Prostate gland (tissue), 2 donors: ENCODE measurements at regions not wholly inside any gene's neighbourhood (a gene's known extent, or its start where the extent isn't known, plus 50 kb on each side); places are given as distances from the start of the nearest gene placed in this dataset.

Experiments used
- DNase-seq: peaks from one replicate; pipeline ENCODE4 v3.0.0-alpha.2; 2019; ENCODE audit warnings: low spot score
- H3K27ac ChIP-seq, 2 donors: fragments of 200-600 bp; sonication (generic); 2 replicates each; pipeline ENCODE4 v1.5.1; 2017 to 2019
- H3K27me3 ChIP-seq: fragments of 200-600 bp; sonication (generic); replicated peaks from 2 replicates; pipeline ENCODE4 v1.5.1; 2019; ENCODE audit not compliant: insufficient read depth
- H3K36me3 ChIP-seq, 2 donors: fragments of 200-600 bp; sonication (generic); 1 replicate in 1 of 2; 2 replicates in 1 of 2; pipeline versions ENCODE4 v1.5.1 to v1.8.1; 2017 to 2019
- H3K4me1 ChIP-seq: fragments of 200-600 bp; sonication (generic); replicated peaks from 2 replicates; pipeline ENCODE4 v1.5.1; 2019
- H3K4me3 ChIP-seq, 2 donors: fragments of 200-600 bp; sonication (generic); 2 replicates each; pipeline ENCODE4 v1.5.1; 2017 to 2019
- H3K9me3 ChIP-seq: fragments of 200-600 bp; sonication (generic); 2 replicates; pipeline ENCODE4 v1.5.1; 2017
- POLR2A ChIP-seq: fragments of 450-650 bp; IDR thresholded peaks from one replicate; pipeline ENCODE4 v1.6.1; 2016; ENCODE audit warnings: antibody characterized with exemption, mild to moderate bottlenecking
- POLR2AphosphoS5 ChIP-seq: sonication (generic); formaldehyde crosslinking; IDR thresholded peaks from one replicate; pipeline ENCODE4 v1.6.1; 2017; ENCODE audit warnings: antibody characterized with exemption
- WGBS: methylation state at CpG from one replicate; pipeline ENCODE4 v1.1.5; 2018; 5-methylcytosine and 5-hydroxymethylcytosine counted together
- intact Hi-C: fragments of 100-400 bp; cut with DNase I; formaldehyde crosslinking; loops from one replicate; pipeline ENCODE4 v1.14.2; 2022
- TF ChIP-seq, protein P1 (sequence below), 4 experiments: fragments of 200-600 bp in 2 of 4; fragments of 450-650 bp in 2 of 4; sonication (generic) in 2 of 4; IDR thresholded peaks; 1 replicate in 3 of 4; 2 replicates in 1 of 4; pipeline ENCODE4 v1.5.1; 2016 to 2019; ENCODE audit warnings: antibody characterized with exemption in 4 of 4, mild to moderate bottlenecking in 2 of 4, moderate library complexity in 2 of 4

DNA sequence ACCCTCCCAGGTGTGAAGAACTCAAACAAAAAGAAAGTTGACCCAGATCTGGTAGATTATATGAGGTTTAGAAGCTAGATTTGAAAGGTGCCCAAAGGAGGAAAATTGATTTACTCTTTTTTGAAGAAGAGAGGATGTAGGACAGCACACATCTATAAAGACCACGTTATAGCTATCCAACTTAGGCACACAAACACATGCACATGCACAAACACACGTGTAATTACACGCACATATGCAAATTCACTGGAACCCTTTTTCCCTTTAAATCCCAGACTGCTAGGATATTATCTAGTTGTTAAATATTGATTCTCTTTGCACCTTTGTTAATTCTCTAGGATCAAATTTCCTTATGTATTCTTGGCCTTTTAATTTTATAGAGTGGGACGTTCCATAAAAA, 272.8 kb upstream of the TBX18 start:
- Histone ChIP-seq H3K27me3 (no peaks in the 10 kb centered on the region), H3K4me3 (no peak overlapping the region), H3K4me1 (no peaks in the 10 kb centered on the region), H3K36me3 (no peaks in the 10 kb centered on the region), H3K27ac (no peak overlapping the region), H3K9me3 (no peaks in the 10 kb centered on the region)
- intact Hi-C loops: no loop called here
- no peak for DNase-seq
- TF ChIP-seq, protein P1, sequence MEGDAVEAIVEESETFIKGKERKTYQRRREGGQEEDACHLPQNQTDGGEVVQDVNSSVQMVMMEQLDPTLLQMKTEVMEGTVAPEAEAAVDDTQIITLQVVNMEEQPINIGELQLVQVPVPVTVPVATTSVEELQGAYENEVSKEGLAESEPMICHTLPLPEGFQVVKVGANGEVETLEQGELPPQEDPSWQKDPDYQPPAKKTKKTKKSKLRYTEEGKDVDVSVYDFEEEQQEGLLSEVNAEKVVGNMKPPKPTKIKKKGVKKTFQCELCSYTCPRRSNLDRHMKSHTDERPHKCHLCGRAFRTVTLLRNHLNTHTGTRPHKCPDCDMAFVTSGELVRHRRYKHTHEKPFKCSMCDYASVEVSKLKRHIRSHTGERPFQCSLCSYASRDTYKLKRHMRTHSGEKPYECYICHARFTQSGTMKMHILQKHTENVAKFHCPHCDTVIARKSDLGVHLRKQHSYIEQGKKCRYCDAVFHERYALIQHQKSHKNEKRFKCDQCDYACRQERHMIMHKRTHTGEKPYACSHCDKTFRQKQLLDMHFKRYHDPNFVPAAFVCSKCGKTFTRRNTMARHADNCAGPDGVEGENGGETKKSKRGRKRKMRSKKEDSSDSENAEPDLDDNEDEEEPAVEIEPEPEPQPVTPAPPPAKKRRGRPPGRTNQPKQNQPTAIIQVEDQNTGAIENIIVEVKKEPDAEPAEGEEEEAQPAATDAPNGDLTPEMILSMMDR (IDR thresholded peaks at IDR 0.05): no peak
- TF ChIP-seq POLR2A (no peak), POLR2AphosphoS5 (no peak)
- WGBS: 76% methylated on average over 4 of the region's 4 CpGs

DNA sequence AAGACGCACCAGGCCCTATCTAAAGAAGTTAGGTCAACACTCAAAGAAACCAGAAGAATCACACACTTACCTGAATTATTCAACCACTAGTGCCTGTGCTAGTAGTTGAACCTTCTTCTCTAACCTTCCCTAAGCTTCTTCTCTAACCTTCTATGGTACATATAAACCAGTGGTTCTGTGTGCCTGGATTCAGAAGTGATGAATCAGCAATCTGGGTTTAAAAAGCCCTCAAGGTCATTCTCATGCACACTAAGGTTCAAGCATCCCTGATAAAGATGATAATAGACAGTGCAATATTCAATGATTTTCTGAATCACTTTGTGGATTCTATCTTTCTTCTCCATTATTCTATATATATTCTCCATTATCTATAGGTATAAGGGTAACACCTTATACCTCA, 271.4 kb upstream of the TBX18 start:
- DNase-seq: no peak
- WGBS: 90% methylated on average over 1 of the region's 1 CpG
- H3K27ac ChIP-seq: no peak overlapping the region
- no peaks in the 10 kb centered on the region for H3K36me3 ChIP-seq
- TF ChIP-seq POLR2A (no peak), POLR2AphosphoS5 (no peak)
- TF ChIP-seq, protein P1 (IDR thresholded peaks at IDR 0.05): no peak
- intact Hi-C loops: no loop called here
- H3K9me3 ChIP-seq: no peaks in the 10 kb centered on the region
- no peaks in the 10 kb centered on the region for H3K27me3 ChIP-seq
- no peaks in the 10 kb centered on the region for H3K4me1 ChIP-seq
- H3K4me3 ChIP-seq: no peak overlapping the region

DNA sequence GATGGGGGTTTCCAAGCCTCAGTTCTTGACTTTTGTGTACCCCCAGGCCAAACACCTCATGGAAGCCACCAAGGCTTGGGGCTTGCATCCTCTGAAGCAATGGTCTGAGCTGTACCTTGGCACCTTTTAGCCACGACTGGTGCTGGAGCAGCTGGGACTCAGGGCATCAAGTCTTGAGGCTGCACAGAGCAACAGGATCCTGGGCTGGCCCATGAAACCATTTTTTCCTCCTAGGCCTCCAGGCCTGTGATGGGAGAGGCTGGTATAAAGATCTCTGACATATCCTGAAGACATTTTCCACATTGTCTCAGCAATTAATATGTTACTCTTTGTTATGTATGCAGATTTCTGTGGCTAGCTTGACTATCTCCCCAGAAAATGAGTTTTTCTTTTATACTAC, 269.1 kb upstream of the TBX18 start:
- intact Hi-C loops: no loop called here
- 62% methylated on average over 1 of the region's 1 CpG for WGBS
- Histone ChIP-seq H3K4me1 (no peaks in the 10 kb centered on the region), H3K9me3 (no peaks in the 10 kb centered on the region), H3K27ac (no peak overlapping the region), H3K4me3 (no peak overlapping the region), H3K27me3 (no peaks in the 10 kb centered on the region), H3K36me3 (no peaks in the 10 kb centered on the region)
- DNase-seq: no peak
- TF ChIP-seq, protein P1 (IDR thresholded peaks at IDR 0.05): no peak
- TF ChIP-seq POLR2A (no peak), POLR2AphosphoS5 (no peak)

DNA sequence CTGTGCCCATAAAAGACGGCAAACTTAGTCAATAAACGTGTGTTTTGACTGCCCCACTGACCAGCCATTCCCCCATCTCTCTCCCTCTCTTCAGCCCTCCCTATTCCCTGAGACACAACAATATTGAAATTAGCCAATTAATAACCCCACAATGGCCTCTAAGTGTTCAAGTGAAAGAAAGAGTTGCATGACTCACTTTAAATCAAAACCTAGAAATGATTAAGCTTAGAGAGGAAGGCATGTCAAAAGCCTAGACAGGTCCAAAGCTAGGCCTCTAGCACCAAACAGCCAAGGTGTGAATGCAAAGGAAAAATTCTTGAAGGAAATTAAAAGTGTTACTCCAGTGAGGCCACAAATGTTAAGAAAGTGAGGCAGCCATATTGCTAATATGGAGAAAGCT, 261.6 kb upstream of the TBX18 start:
- intact Hi-C loops: no loop called here
- 70% methylated on average over 2 of the region's 2 CpGs for WGBS
- DNase-seq: no peak
- H3K9me3 ChIP-seq: no peaks in the 10 kb centered on the region
- H3K36me3 ChIP-seq: no peaks in the 10 kb centered on the region
- H3K4me3 ChIP-seq: no peak overlapping the region
- H3K27ac ChIP-seq: no peak overlapping the region
- H3K4me1 ChIP-seq: no peaks in the 10 kb centered on the region
- TF ChIP-seq POLR2A: no peak
- no peak for TF ChIP-seq POLR2AphosphoS5
- TF ChIP-seq, protein P1 (IDR thresholded peaks at IDR 0.05): no peak
- H3K27me3 ChIP-seq: no peaks in the 10 kb centered on the region

DNA sequence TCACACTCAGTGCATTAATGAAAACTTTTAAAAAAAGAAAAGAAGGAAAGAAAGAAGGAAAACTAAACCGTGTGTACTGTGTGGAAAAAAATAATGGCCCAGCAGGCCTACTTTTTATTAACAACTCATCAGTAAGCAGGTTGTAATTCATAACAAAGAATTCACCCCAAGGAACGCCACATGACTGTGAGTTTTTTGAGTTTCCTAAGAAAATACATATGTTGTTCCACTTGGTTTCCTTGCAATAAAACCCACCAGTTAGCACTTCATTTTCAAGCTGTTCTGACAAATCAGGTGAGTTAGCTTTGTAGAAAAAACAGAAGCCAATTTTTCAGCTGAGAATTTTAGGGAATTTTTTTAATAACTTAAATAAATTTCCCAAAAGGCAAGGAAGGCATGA, 259.3 kb upstream of the TBX18 start:
- no peak for DNase-seq
- Histone ChIP-seq H3K9me3 (no peaks in the 10 kb centered on the region), H3K27me3 (no peaks in the 10 kb centered on the region), H3K27ac (no peak overlapping the region), H3K4me3 (no peak overlapping the region), H3K4me1 (no peaks in the 10 kb centered on the region), H3K36me3 (no peaks in the 10 kb centered on the region)
- intact Hi-C loops: no loop called here
- WGBS: 40% methylated on average over 2 of the region's 2 CpGs
- TF ChIP-seq, protein P1 (IDR thresholded peaks at IDR 0.05): no peak
- no peak for TF ChIP-seq POLR2AphosphoS5
- TF ChIP-seq POLR2A: no peak
